ENCODE measurements at regions not wholly inside any gene's neighbourhood (a gene's known extent, or its start where the extent isn't known, plus 50 kb on each side); places are given as distances from the start of the nearest gene placed in this dataset.
"Not testable (repeated sequence)": the region's sequence is repeated elsewhere in the genome, so short reads cannot be mapped to it uniquely, and the experiment has no call there.

- no peak for DNase-seq
Measured at GRCh38 chr4:188975271-188975670, 836.0 kb downstream of the TRIML1 start.

- no peak for DNase-seq
Measured at GRCh38 chr4:188976644-188977115, 837.4 kb downstream of the TRIML1 start.

- DNase-seq, result not testable (repeated sequence)
Measured at GRCh38 chr4:188977232-188977631, 838.0 kb downstream of the TRIML1 start.

DNA sequence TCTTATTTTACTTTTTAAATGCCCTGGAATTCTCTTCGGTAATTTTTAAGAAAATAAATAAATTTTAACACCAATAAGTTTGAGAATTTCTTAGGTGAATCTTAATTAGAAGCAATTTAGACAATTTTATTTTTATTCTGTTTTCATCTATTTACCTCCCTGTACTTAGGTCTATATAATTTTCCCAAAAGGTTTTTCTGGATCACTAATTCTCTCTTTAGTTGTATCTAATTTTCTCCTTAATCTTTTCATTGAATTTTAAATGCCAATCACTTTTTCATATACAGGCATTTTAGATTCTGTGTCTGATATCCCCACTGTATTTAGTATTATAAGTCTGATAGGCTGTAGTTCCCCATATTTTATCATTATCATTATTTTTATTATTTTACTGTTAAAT, 845.3 kb downstream of the TRIML1 start:
- no peak for DNase-seq

DNA sequence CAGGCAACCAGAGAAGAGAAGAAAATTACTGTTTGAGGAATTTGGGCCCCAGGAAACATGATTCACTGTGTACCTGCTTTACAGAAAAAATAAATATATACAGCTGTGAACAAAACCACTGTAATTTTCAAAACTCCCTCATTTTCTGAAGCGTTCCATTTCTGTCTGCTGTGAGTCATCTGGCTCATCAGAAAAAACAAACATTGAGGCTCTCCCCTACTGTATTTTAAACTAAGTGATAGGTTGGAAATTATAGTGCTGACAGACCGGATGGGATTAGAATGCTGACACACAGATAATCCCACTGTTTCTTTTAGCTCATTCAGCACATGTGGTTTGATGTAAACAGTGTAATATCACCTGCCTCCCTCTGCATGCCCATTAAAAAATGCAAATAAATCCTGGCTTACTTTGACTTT, 847.0 kb downstream of the TRIML1 start:
- no peak for DNase-seq

- DNase-seq, result no peak
Measured at GRCh38 chr4:188987011-188987410, 847.8 kb downstream of the TRIML1 start.

- no peak for DNase-seq
Measured at GRCh38 chr4:188988131-188988530, 848.9 kb downstream of the TRIML1 start.

DNA sequence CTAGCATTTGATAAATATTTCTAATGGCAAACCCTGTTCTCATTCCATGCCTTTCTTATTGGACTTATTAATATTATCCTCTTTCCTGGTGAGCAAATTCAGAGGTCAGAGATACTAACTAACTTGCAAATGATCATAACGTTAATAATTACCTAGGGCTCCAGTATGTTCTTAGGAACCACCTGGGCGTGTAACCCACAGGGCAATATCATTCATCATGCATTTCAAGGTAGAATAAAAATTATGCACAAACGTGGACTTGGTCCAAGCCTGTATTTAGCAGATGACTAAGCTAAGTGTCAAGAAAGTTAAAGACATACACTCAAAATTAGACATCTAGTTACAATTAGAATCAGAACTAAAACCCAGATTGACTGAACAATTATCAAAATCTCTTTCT, 850.1 kb downstream of the TRIML1 start:
- DNase-seq, result no peak

- no peak for DNase-seq
Measured at GRCh38 chr4:188992706-188993105, 853.5 kb downstream of the TRIML1 start.

DNA sequence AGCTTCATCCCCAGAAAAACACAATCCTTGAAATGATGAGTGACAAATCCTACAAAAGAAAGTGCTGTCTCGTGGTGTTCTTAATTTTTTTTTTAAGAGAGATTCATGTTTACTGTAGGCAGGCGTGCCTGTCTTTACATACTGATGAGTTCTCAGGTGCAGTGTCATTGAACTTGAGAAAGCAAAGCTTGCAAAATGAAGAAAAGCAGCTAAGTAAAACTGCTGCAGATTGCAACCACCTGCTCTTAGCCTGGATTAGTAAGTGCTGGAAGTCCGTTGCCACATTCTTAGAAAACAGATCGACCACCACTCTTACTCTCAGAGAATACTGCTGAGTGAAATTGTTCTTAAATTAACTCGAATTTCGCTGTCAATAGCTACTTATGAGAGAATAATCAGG, 854.6 kb downstream of the TRIML1 start:
- DNase-seq, result no peak

- no peak for DNase-seq
Measured at GRCh38 chr4:189001283-189001970, 862.2 kb downstream of the TRIML1 start.

- DNase-seq, result no peak
Measured at GRCh38 chr4:189001971-189002450, 862.8 kb downstream of the TRIML1 start.

DNA sequence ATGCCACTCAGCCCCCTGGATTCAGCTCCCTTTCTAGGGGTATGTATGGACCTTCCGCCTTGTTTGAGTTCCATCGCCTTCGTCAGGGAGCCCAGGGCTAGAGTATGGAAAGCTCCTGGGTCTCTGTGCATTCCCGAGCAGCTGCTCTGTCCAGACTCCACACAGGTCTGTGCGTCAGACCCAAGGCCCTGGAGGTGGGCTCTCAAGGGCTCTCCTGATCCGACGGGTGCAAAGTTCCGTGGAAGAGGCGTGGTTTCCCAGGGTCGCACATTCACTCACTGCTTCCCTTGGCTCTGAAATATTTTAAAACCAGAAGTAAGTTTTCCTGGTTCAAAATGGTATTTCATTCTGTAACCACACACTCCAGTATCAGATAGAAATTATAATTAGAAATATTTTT, 863.2 kb downstream of the TRIML1 start:
- no peak for DNase-seq

GRCh38 chr4:189010452-189011217, 871.4 kb downstream of the TRIML1 start:
- not testable (repeated sequence) for DNase-seq

GRCh38 chr4:189021831-189022230, 882.6 kb downstream of the TRIML1 start:
- no peak for DNase-seq

GRCh38 chr4:189022440-189023035, 883.3 kb downstream of the TRIML1 start:
- no peak for DNase-seq

GRCh38 chr4:189029976-189030504, 890.8 kb downstream of the TRIML1 start:
- no peak for DNase-seq

- no peak for DNase-seq
Measured at GRCh38 chr4:189032606-189033338, 893.5 kb downstream of the TRIML1 start.

DNA sequence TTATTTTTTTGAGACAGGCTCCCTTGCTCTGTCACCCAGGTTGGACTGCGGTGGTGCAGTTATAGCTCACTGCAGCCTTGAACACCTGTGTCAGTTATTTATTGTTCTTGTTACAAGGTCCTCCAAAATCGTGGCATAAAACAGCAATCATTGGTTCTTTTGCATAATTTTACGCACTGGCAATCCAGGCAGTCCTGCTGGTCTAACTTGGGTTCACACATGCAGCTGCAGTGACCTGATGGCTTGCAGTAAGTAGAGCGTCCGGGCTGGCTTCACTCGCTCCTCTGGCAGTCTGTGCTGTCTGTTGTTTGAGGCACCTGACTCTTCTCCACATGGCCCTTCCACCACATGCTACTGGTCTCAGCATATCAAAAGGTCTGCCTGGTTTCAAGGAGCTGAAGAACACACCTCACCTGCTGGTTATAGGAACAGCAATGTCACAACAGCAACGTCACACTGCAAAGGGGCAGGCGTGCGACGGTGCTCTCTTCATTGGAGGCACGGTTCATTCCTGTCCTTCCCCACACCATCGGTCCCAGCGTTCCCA, 894.6 kb downstream of the TRIML1 start:
- DNase-seq, result no peak

GRCh38 chr4:189035091-189035490, 895.9 kb downstream of the TRIML1 start:
- DNase-seq, result no peak

- DNase-seq, result no peak
Measured at GRCh38 chr4:189035654-189036053, 896.4 kb downstream of the TRIML1 start.

DNA sequence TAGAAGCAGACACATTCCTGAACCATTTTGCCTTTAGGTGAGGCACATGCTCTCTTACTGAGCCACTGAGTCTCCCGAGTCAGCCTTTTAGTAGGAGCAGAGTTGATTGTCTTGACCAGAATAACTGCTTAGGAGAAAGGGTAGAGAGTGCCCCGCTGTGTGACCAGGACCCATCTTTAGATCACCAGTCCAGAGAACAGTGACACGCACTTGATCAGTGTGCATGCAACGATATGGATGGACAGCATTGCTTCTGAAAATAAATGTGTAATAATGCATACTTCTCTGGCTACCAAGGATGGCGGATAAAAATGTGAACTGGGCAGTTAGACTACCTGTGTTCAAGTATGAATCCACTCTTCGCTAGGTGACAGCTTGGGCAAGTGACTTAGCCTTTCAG, 897.7 kb downstream of the TRIML1 start:
- no peak for DNase-seq

GRCh38 chr4:189046642-189047041, 894.0 kb upstream of the FRG1 start:
- DNase-seq, result no peak
